ENCODE measurements at regions not wholly inside any gene's neighbourhood (a gene's known extent, or its start where the extent isn't known, plus 50 kb on each side); places are given as distances from the start of the nearest gene placed in this dataset.

GRCh38 chr12:66899588-66899987, 220.7 kb upstream of the GRIP1 start:
- Histone ChIP-seq H2AFZ (no peak overlapping the region), H3K36me3 (ENCODE audit: insufficient read depth) (no peaks in the 10 kb centered on the region), H3K27me3 (ENCODE audit: insufficient read depth) (no peaks in the 10 kb centered on the region), H3F3A (replicated peaks; ENCODE audit: low read depth) (no peaks in the 10 kb centered on the region), H3K4me3 (no peak overlapping the region), H4K20me1 (replicated peaks; ENCODE audit: insufficient read depth) (no peaks in the 10 kb centered on the region), H3K27ac (ENCODE audit: low read depth) (no peak overlapping the region), H3K4me1 (ENCODE audit: insufficient read depth) (peaks cover 14% of the 10 kb centered on the region; the same call in 1 of the 2 replicates), H3K9me2 (ENCODE audit: insufficient read depth) (peaks cover 3% of the 10 kb centered on the region; the same call in 1 of the 2 replicates), H3K79me2 (replicated peaks; ENCODE audit: insufficient read depth) (no peaks in the 10 kb centered on the region), H3K4me2 (no peak overlapping the region)
- peaks cover 2% of the 10 kb centered on the region for H3K27me3 Mint-ChIP-seq (ENCODE audit: insufficient read depth, low read depth, poor library complexity)
- no peak for TF ChIP-seq CTCF (conservative IDR thresholded peaks at IDR 0.05; ENCODE audit: low read depth in 2 of 2)
- no peak for TF ChIP-seq STAT1 (IDR thresholded peaks at IDR 0.05; ENCODE audit: unreplicated experiment)
- TF ChIP-seq EZH2phosphoT487 (IDR thresholded peaks at IDR 0.05; ENCODE audit: unreplicated experiment): no peak
- TF ChIP-seq NANOG (IDR thresholded peaks at IDR 0.05; ENCODE audit: borderline replicate concordance): no peak
- TF ChIP-seq REST (IDR thresholded peaks at IDR 0.05; ENCODE audit: unreplicated experiment): no peak
- TF ChIP-seq EZH2 (IDR thresholded peaks at IDR 0.05; ENCODE audit: low read depth, unreplicated experiment): no peak
- TF ChIP-seq POLR2AphosphoS5 (IDR thresholded peaks at IDR 0.05; ENCODE audit: low read depth): no peak
- TF ChIP-seq, protein P1, sequence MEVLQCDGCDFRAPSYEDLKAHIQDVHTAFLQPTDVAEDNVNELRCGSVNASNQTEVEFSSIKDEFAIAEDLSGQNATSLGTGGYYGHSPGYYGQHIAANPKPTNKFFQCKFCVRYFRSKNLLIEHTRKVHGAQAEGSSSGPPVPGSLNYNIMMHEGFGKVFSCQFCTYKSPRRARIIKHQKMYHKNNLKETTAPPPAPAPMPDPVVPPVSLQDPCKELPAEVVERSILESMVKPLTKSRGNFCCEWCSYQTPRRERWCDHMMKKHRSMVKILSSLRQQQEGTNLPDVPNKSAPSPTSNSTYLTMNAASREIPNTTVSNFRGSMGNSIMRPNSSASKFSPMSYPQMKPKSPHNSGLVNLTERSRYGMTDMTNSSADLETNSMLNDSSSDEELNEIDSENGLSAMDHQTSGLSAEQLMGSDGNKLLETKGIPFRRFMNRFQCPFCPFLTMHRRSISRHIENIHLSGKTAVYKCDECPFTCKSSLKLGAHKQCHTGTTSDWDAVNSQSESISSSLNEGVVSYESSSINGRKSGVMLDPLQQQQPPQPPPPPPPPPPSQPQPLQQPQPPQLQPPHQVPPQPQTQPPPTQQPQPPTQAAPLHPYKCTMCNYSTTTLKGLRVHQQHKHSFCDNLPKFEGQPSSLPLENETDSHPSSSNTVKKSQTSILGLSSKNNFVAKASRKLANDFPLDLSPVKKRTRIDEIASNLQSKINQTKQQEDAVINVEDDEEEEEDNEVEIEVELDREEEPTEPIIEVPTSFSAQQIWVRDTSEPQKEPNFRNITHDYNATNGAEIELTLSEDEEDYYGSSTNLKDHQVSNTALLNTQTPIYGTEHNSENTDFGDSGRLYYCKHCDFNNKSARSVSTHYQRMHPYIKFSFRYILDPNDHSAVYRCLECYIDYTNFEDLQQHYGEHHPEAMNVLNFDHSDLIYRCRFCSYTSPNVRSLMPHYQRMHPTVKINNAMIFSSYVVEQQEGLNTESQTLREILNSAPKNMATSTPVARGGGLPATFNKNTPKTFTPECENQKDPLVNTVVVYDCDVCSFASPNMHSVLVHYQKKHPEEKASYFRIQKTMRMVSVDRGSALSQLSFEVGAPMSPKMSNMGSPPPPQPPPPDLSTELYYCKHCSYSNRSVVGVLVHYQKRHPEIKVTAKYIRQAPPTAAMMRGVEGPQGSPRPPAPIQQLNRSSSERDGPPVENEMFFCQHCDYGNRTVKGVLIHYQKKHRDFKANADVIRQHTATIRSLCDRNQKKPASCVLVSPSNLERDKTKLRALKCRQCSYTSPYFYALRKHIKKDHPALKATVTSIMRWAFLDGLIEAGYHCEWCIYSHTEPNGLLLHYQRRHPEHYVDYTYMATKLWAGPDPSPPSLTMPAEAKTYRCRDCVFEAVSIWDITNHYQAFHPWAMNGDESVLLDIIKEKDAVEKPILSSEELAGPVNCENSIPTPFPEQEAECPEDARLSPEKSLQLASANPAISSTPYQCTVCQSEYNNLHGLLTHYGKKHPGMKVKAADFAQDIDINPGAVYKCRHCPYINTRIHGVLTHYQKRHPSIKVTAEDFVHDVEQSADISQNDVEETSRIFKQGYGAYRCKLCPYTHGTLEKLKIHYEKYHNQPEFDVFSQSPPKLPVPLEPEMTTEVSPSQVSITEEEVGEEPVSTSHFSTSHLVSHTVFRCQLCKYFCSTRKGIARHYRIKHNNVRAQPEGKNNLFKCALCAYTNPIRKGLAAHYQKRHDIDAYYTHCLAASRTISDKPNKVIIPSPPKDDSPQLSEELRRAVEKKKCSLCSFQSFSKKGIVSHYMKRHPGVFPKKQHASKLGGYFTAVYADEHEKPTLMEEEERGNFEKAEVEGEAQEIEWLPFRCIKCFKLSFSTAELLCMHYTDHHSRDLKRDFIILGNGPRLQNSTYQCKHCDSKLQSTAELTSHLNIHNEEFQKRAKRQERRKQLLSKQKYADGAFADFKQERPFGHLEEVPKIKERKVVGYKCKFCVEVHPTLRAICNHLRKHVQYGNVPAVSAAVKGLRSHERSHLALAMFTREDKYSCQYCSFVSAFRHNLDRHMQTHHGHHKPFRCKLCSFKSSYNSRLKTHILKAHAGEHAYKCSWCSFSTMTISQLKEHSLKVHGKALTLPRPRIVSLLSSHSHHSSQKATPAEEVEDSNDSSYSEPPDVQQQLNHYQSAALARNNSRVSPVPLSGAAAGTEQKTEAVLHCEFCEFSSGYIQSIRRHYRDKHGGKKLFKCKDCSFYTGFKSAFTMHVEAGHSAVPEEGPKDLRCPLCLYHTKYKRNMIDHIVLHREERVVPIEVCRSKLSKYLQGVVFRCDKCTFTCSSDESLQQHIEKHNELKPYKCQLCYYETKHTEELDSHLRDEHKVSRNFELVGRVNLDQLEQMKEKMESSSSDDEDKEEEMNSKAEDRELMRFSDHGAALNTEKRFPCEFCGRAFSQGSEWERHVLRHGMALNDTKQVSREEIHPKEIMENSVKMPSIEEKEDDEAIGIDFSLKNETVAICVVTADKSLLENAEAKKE (CRISPR knock-in tag; IDR thresholded peaks at IDR 0.05): no peak
- TF ChIP-seq JUNB (IDR thresholded peaks at IDR 0.05; ENCODE audit: unreplicated experiment): no peak
- no peak for TF ChIP-seq CREB1 (CRISPR knock-in tag; IDR thresholded peaks at IDR 0.05; ENCODE audit: low read depth)
- TF ChIP-seq ZNF114 (CRISPR knock-in tag; IDR thresholded peaks at IDR 0.05): no peak
- ATAC-seq (peak; percentile 54), DNase-seq (ENCODE audit: low spot score) (no peak)
- no peaks in the 10 kb centered on the region for H3K36me3 Mint-ChIP-seq (ENCODE audit: low read depth)
- no peaks in the 10 kb centered on the region for H3K9me3 Mint-ChIP-seq
- no peak overlapping the region for H3K4me3 Mint-ChIP-seq
- H3K4me1 Mint-ChIP-seq: peaks cover 31% of the 10 kb centered on the region
- no peak overlapping the region for H3K27ac Mint-ChIP-seq
